HEK293 (cell line): ENCODE measurements at regions not wholly inside any gene's neighbourhood (a gene's known extent, or its start where the extent isn't known, plus 50 kb on each side); places are given as distances from the start of the nearest gene placed in this dataset.

ENCODE experiments used
- CTCF ChIA-PET: fragments of 350-600 bp; formaldehyde crosslinking; extraction: SDS; loops from one replicate; lab custom pipeline; 2021; ENCODE audit warnings: antibody characterized with exemption; lab: Yijun Ruan, JAX
- POLR2A ChIA-PET: fragments of 300-600 bp; formaldehyde crosslinking; extraction: SDS; loops from one replicate; lab custom pipeline; 2020; ENCODE audit warnings: antibody characterized with exemption, inconsistent platforms; lab: Yijun Ruan, JAX
- H3K27ac ChIP-seq: fragments of 200-500 bp; sonication (Bioruptor generic); 2 replicates; pipeline ENCODE4 v1.5.1; 2014; ENCODE audit warnings: low read depth, low read length, control low read depth, inconsistent platforms; ENCODE audit errors: extremely low read depth
- H3K36me3 ChIP-seq, 2 experiments: fragments of 200-500 bp in 1 of 2; sonication (Bioruptor generic) in 1 of 2; 1 replicate in 1 of 2; 2 replicates in 1 of 2; pipeline ENCODE4 v1.5.1; 2014 to 2017; ENCODE audit warnings: inconsistent platforms in 2 of 2, low read length in 2 of 2; ENCODE audit not compliant: control insufficient read depth in 2 of 2, insufficient read depth in 1 of 2
- H3K4me1 ChIP-seq: fragments of 200-500 bp; sonication (Bioruptor generic); 2 replicates; pipeline ENCODE4 v1.5.1; 2014; ENCODE audit warnings: mild to moderate bottlenecking, low read length, inconsistent platforms; ENCODE audit not compliant: control insufficient read depth, insufficient read depth
- H3K4me3 ChIP-seq: 2 replicates; pipeline ENCODE4 v1.5.1; 2011; ENCODE audit warnings: low read depth, mild to moderate bottlenecking, control low read depth, low read length, moderate library complexity
- H3K9me3 ChIP-seq: fragments of 200-500 bp; sonication (Bioruptor generic); 2 replicates; pipeline ENCODE4 v1.5.1; 2014; ENCODE audit warnings: low read depth, low read length, inconsistent platforms; ENCODE audit not compliant: control insufficient read depth, insufficient read depth
- FEZF1 ChIP-seq: fragments of 450-650 bp; formaldehyde crosslinking; IDR thresholded peaks from 2 replicates; pipeline ENCODE4 v1.5.1; 2016; ENCODE audit warnings: missing biosample characterization, missing genetic modification characterization
- KLF7 ChIP-seq: fragments of 450-650 bp; formaldehyde crosslinking; IDR thresholded peaks from 2 replicates; pipeline ENCODE4 v1.5.1; 2016; ENCODE audit warnings: missing biosample characterization, missing genetic modification characterization, borderline replicate concordance
- MEIS1 ChIP-seq: sonication (generic); formaldehyde crosslinking; IDR thresholded peaks from 2 replicates; pipeline ENCODE4 v1.8.1; 2022; ENCODE audit warnings: missing genetic modification reagents, mild to moderate bottlenecking, borderline replicate concordance
- OVOL3 ChIP-seq: fragments of 450-650 bp; formaldehyde crosslinking; IDR thresholded peaks from 2 replicates; pipeline ENCODE4 v1.5.1; 2016; ENCODE audit warnings: missing biosample characterization, missing genetic modification characterization
- SP7 ChIP-seq: fragments of 450-650 bp; formaldehyde crosslinking; IDR thresholded peaks from 2 replicates; pipeline ENCODE4 v1.5.1; 2016; ENCODE audit warnings: missing biosample characterization, missing genetic modification characterization
- ZBTB8A ChIP-seq: fragments of 450-650 bp; formaldehyde crosslinking; IDR thresholded peaks from 2 replicates; pipeline ENCODE4 v1.5.1; 2016; ENCODE audit warnings: missing biosample characterization, missing genetic modification characterization
- ZNF155 ChIP-seq: fragments of 450-650 bp; formaldehyde crosslinking; IDR thresholded peaks from 2 replicates; pipeline ENCODE4 v1.5.1; 2016; ENCODE audit warnings: missing biosample characterization, missing genetic modification characterization
- ZNF174 ChIP-seq: fragments of 450-650 bp; formaldehyde crosslinking; IDR thresholded peaks from 2 replicates; pipeline ENCODE4 v1.5.0; 2017; ENCODE audit warnings: missing biosample characterization, mild to moderate bottlenecking, missing genetic modification characterization
- ZNF184 ChIP-seq: fragments of 450-650 bp; IDR thresholded peaks from 2 replicates; pipeline ENCODE4 v1.5.1; 2018; ENCODE audit warnings: missing biosample characterization, mild to moderate bottlenecking, missing genetic modification characterization
- ZNF211 ChIP-seq: fragments of 450-650 bp; formaldehyde crosslinking; IDR thresholded peaks from 2 replicates; pipeline ENCODE4 v1.5.1; 2016; ENCODE audit warnings: low read depth, missing biosample characterization, missing genetic modification characterization
- ZNF248 ChIP-seq: fragments of 450-650 bp; formaldehyde crosslinking; IDR thresholded peaks from 2 replicates; pipeline ENCODE4 v1.5.1; 2017; ENCODE audit warnings: missing biosample characterization, missing genetic modification characterization
- ZNF274 ChIP-seq, 2 experiments: fragments of 200-500 bp in 1 of 2; fragments of 450-650 bp in 1 of 2; sonication (Bioruptor generic) in 1 of 2; formaldehyde crosslinking in 1 of 2; IDR thresholded peaks; 2 replicates each; pipeline versions ENCODE4 v1.5.1 to v1.6.1; 2014 to 2016; ENCODE audit warnings: borderline replicate concordance in 1 of 2, inconsistent platforms in 1 of 2, low read length in 1 of 2, missing biosample characterization in 1 of 2, missing genetic modification characterization in 1 of 2
- ZNF473 ChIP-seq: fragments of 450-650 bp; formaldehyde crosslinking; IDR thresholded peaks from 2 replicates; pipeline ENCODE4 v1.5.1; 2017; ENCODE audit warnings: missing biosample characterization, missing genetic modification characterization
- ZNF501 ChIP-seq: fragments of 450-650 bp; formaldehyde crosslinking; IDR thresholded peaks from 2 replicates; pipeline ENCODE4 v1.5.1; 2016; ENCODE audit warnings: missing biosample characterization, missing genetic modification characterization
- ZNF529 ChIP-seq: fragments of 450-650 bp; formaldehyde crosslinking; IDR thresholded peaks from 2 replicates; pipeline ENCODE4 v1.5.1; 2017; ENCODE audit warnings: missing genetic modification characterization, missing biosample characterization; ENCODE audit not compliant: insufficient replicate concordance
- ZNF549 ChIP-seq: fragments of 450-650 bp; IDR thresholded peaks from 2 replicates; pipeline ENCODE4 v1.5.1; 2018; ENCODE audit warnings: missing biosample characterization, missing genetic modification characterization, mild to moderate bottlenecking, inconsistent platforms, moderate library complexity
- ZNF654 ChIP-seq: fragments of 450-650 bp; formaldehyde crosslinking; IDR thresholded peaks from 2 replicates; pipeline ENCODE4 v1.5.1; 2016; ENCODE audit warnings: low read depth, missing biosample characterization, missing genetic modification characterization
- ZNF768 ChIP-seq: fragments of 450-650 bp; formaldehyde crosslinking; IDR thresholded peaks from 2 replicates; pipeline ENCODE4 v1.5.1; 2018; ENCODE audit warnings: missing biosample characterization, mild to moderate bottlenecking, missing genetic modification characterization
- ZNF830 ChIP-seq: fragments of 450-650 bp; IDR thresholded peaks from 2 replicates; pipeline ENCODE4 v1.5.0; 2018; ENCODE audit warnings: missing biosample characterization, missing genetic modification characterization, low read depth, mild to moderate bottlenecking, moderate library complexity
- ZSCAN23 ChIP-seq: fragments of 450-650 bp; formaldehyde crosslinking; IDR thresholded peaks from 2 replicates; pipeline ENCODE4 v1.5.1; 2016; ENCODE audit warnings: missing biosample characterization, missing genetic modification characterization
- TF ChIP-seq, protein P1 (sequence below): fragments of 450-650 bp; formaldehyde crosslinking; conservative IDR thresholded peaks from 2 replicates; pipeline ENCODE4 v1.5.1; 2016; ENCODE audit warnings: low read depth, missing biosample characterization, missing genetic modification characterization

DNA sequence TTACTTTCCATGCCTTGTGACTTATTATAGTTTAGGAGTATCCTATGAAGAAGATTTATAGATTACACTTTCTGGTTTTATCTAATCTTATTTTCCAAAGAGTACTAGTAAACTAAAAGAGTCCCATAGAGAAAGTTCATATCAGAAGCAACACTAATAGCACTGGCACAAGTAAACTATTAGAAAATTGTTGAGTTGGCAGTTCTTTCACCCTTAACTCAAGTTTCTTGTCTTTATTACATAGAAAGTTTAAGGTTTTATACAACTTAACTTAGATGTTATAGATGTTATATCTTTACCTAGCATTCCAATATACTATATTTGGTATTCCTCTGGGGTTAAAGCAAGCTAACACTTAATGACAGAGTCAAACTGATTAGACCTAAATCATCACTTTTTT, 437.8 kb upstream of the ARRDC3 start (continued):
- TF ChIP-seq ZBTB8A (no peak), ZNF248 (no peak), ZNF654 (no peak), ZNF184 (tag by site-specific recombination) (no peak)

GRCh38 chr5:91816681-91817080, 433.6 kb upstream of the ARRDC3 start:
- Histone ChIP-seq H3K36me3 (no peaks in the 10 kb centered on the region), H3K4me1 (no peaks in the 10 kb centered on the region), H3K27ac (no peak overlapping the region), H3K9me3 (no peaks in the 10 kb centered on the region), H3K4me3 (no peak overlapping the region)
- ChIA-PET POLR2A (no interaction called here), CTCF (no interaction called here)
- TF ChIP-seq ZNF155 (tag by site-specific recombination) (no peak), ZNF174 (tag by site-specific recombination) (no peak), OVOL3 (tag by site-specific recombination) (no peak)

DNA sequence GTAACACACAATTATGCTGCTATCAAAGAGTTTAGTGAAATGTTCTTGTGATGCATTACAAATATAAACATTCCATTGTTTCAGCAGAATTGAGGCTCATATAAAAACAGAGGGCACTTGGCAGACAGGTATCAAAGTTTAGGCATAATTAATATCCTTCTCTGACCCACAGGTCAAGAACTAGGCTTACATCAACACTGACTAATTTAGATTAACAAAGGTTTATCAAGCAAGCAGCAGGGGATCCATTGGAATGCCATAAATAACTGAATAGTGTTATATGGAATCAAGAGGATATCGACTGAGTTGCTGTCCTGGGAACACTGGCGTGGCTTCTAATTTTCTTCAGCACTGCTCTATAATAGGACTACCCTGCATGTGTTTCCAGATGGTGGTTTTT, 414.5 kb upstream of the ARRDC3 start:
- TF ChIP-seq ZNF529 (tag by site-specific recombination) (no peak), MEIS1 (CRISPR knock-in tag) (peak; percentile 80; the same call in 1 of the 2 replicates), FEZF1 (0 out of 2 replicates have a peak, but pooled peaks have one; percentile 12), ZSCAN23 (tag by site-specific recombination) (no peak), ZNF768 (no peak)
- TF ChIP-seq, protein P1, sequence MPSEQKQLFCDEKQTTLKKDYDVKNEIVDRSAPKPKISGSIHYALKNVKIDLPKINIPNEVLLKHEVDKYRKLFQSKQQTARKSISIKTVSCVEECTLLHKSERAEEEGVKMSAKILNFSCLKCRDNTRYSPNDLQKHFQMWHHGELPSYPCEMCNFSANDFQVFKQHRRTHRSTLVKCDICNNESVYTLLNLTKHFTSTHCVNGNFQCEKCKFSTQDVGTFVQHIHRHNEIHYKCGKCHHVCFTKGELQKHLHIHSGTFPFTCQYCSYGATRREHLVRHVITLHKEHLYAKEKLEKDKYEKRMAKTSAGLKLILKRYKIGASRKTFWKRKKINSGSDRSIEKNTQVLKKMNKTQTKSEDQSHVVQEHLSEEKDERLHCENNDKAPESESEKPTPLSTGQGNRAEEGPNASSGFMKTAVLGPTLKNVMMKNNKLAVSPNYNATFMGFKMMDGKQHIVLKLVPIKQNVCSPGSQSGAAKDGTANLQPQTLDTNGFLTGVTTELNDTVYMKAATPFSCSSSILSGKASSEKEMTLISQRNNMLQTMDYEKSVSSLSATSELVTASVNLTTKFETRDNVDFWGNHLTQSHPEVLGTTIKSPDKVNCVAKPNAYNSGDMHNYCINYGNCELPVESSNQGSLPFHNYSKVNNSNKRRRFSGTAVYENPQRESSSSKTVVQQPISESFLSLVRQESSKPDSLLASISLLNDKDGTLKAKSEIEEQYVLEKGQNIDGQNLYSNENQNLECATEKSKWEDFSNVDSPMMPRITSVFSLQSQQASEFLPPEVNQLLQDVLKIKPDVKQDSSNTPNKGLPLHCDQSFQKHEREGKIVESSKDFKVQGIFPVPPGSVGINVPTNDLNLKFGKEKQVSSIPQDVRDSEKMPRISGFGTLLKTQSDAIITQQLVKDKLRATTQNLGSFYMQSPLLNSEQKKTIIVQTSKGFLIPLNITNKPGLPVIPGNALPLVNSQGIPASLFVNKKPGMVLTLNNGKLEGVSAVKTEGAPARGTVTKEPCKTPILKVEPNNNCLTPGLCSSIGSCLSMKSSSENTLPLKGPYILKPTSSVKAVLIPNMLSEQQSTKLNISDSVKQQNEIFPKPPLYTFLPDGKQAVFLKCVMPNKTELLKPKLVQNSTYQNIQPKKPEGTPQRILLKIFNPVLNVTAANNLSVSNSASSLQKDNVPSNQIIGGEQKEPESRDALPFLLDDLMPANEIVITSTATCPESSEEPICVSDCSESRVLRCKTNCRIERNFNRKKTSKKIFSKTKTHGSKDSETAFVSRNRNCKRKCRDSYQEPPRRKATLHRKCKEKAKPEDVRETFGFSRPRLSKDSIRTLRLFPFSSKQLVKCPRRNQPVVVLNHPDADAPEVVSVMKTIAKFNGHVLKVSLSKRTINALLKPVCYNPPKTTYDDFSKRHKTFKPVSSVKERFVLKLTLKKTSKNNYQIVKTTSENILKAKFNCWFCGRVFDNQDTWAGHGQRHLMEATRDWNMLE (tag by site-specific recombination) = no peak
- TF ChIP-seq, all 188 proteins: peak for 2
- no peaks in the 10 kb centered on the region for H3K9me3 ChIP-seq
- no peak overlapping the region for H3K27ac ChIP-seq
- no peak overlapping the region for H3K4me3 ChIP-seq
- H3K4me1 ChIP-seq = peaks cover 3% of the 10 kb centered on the region
- ChIA-PET POLR2A (no interaction called here), CTCF (no interaction called here)
- no peaks in the 10 kb centered on the region for H3K36me3 ChIP-seq

- no peaks in the 10 kb centered on the region for H3K9me3 ChIP-seq
- ChIA-PET CTCF (no interaction called here), POLR2A (no interaction called here)
- H3K36me3 ChIP-seq = no peaks in the 10 kb centered on the region
- H3K4me1 ChIP-seq = peaks cover 3% of the 10 kb centered on the region
- no peak overlapping the region for H3K27ac ChIP-seq
- no peak overlapping the region for H3K4me3 ChIP-seq
- TF ChIP-seq SP7 (tag by site-specific recombination) (no peak), ZNF211 (tag by site-specific recombination) (no peak), ZNF549 (tag by site-specific recombination) (no peak), KLF7 (tag by site-specific recombination) (no peak), ZNF473 (tag by site-specific recombination) (no peak), ZNF274 (IDR thresholded peaks at IDR 0.05; ENCODE audit: low read length) (no peak), ZNF274 (tag by site-specific recombination; IDR thresholded peaks at IDR 0.05; ENCODE audit: borderline replicate concordance) (no peak), ZNF501 (tag by site-specific recombination) (no peak), ZNF830 (tag by site-specific recombination) (no peak)
- TF ChIP-seq, protein P1 (tag by site-specific recombination) = no peak
Observed at GRCh38 chr5:91794856-91795548, 411.9 kb upstream of the ARRDC3 start.
